HG03439 (cell line): ENCODE measurements at regions not wholly inside any gene's neighbourhood (a gene's known extent, or its start where the extent isn't known, plus 50 kb on each side); places are given as distances from the start of the nearest gene placed in this dataset.

Experiments used
- ATAC-seq: cut with Tn5 transposase; IDR thresholded peaks from one replicate; pipeline ENCODE4 v1.9.1; 2021; ENCODE audit warnings: mild to moderate bottlenecking, moderate library complexity; ENCODE audit not compliant: unreplicated experiment

DNA sequence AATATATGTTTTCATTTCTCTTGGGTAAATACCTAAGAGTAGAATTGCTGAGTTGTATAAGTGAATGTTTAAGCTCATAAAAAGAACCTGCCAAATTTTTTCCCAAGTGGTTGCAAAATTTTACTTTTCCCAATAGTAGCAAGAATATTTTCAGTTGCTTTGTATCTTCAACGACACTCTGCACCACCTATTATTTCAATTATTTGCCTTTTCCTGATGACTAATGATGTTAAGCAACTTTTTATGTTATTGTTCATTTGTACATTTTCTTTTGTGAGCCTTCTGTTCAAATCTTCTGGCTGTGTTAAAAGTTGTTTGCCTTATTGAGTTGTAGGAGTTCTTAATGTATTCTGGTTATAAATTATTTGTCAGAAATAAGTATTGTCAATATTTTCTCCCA is 299.1 kb upstream of the NRIP1 start:
- no peak for ATAC-seq

DNA sequence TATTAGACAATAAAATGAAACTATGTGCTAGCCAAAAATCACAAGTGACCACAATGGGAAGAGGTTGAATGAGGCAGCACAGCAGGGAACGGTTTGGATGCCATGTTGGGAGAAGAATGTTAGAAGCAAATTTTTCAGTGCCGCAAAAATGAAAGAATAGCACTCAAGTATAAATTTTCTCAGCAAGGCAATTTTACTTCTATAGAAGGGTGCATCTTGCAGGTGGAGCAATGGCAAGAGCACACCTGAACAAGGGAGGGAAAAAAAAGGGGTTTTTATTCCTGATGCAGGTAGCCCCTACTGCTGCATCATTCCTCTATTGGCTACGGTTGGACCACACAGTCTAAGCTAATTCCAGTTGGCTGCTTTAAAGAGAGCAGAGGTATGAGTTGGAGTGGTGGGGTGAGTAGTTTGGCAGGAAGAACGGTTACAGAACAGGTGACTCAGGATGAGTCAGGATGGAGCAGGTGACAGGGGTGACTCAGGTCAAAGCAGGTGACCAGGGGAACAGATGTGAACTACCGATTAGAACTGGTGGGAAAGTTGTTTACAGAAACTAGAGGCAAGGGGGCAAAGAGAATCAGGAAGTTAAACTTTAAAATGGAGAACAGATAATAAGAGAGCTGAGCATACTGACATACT is 301.1 kb upstream of the NRIP1 start:
- no peak for ATAC-seq

DNA sequence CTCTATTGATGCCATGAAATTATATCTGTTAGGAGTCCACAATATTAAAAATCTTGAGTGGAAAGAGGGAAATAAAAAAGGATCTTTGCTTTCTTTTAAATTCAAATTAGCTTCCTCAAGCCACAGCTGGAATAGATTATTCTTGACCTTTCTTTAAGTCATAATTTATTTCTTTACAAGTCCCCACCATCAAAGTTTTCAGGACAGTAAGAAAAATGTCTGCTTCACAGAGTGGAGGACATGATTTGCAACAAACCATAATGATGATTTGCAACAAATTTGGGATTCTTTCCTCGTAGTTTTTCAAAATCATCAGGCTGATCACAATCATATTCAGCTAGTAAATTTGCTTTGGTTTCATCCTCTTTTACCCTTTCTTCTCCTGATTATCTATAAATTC is 301.8 kb upstream of the NRIP1 start:
- no peak for ATAC-seq

DNA sequence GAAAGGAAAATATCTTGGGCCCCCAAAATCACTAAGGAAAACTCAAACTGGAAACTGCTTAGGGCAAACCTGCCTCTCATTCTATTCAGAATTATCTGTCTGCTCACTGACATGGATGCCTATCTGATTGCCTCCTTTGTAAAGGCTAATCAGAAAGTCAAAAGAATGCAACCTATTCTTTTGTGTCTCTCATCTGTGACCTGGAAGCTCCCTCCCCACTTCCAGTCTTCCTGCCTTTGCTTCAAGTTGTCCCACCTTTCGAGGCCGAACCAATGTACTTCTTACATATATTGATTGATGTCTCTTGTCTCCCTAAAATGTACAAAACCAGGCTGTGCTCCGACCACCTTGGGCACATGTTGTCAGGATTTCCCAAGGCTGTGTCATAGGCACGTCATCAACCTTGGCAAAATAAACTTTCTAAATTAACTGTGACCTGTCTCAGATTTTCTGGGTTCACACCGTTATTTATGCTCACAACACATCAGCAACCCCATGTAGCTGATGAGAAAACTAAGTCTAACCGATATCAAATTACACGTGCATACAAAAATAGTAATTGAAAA is 302.3 kb upstream of the NRIP1 start:
- no peak for ATAC-seq

DNA sequence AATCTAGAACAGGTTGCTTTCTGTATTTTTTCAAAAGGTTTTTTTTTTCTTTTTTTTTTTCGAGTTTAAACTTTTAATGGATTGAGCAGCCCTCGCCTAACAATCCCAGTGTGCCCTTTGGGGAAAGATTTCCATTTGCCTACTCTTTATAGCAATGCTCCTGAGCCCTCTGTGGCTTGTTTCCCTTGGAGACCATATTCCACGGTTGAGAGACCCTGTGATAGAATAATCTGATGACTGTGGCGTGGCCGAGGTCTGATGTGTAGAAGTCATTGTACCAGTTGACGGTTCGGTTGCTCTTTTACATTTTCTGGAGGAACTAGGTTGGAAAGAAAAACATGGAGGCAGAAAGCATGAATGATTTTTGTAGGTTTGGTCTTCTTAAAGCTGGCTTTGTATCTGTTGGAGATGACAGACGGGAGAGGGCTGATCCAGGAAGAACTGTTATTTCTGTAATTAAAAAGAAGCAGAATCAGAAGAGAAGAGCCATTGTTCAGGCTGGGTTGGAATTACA is 305.7 kb upstream of the NRIP1 start:
- ATAC-seq, result no peak

DNA sequence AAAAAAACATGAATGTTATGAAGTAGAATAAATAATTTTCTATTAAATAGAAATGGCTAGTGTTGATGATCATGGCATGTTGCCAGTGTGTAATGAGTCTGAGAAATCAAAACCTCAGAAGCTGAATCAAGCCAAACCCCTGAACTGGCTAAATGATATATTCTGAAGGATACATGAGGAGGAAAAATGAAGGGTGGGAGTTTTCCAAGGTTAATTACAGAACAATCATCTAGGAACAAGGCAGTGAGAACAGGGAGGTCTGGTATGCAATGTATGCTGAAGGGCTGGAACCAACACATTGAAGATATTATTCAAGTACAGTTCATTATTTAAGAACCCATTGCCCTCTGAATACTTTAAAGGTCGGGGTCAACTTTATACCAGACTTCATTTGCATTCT is 309.1 kb upstream of the NRIP1 start:
- ATAC-seq, result no peak

DNA sequence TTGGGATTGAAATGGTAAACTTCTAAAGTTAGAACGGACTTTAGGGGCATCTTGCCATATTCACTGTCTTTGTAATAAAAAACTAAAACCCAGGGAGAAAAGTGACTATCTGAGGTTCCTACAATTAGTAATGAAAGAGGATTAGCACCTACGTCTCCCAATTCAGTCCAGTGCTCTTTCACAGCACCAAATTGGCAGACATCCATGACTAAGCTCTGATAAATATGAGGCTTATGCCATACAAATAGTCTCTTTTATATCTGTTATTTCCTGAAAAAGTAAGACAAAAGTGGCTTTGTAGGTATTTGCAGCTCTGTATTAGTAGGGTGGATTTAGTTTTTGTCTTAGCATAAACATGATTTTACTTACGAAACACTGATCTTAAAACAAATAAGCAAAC is 315.0 kb upstream of the NRIP1 start:
- ATAC-seq, result no peak

DNA sequence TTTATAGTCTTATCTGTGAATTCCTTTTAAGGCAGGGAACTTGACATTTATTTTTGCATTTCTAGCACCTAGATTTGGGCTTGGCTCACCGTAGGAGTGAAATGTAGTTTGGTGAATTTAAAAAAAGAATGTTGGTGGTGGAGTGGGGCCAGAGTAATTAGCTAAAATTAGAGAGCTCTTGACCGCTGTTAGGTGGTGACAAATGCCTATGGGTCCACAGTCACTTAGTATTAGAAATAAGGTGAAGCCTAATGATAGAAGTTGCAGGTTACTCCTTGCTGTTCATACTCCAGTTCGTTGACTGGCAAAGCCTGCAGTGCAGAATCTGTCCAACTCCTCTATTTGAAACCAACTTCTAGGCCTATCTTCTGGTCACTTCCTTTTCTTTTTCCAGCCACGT is 318.8 kb upstream of the NRIP1 start:
- no peak for ATAC-seq

DNA sequence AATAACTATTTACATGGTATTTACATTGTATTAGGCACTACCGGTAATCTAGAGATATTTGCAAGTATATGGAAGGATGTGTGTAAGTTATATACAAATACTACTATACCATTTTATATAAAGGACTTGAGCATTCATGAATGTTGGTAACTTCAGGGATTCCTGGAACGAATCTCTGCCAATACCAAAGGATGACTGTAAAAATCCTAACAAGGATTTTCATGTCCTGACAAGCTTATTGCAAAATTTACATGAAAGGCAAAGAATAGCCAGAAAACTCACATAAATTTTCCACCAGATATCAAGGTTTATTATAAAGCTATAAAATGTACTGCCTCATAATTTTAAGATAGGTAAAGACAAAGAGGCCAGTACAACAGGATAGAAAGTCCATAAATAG is 325.2 kb upstream of the NRIP1 start:
- ATAC-seq, result no peak

DNA sequence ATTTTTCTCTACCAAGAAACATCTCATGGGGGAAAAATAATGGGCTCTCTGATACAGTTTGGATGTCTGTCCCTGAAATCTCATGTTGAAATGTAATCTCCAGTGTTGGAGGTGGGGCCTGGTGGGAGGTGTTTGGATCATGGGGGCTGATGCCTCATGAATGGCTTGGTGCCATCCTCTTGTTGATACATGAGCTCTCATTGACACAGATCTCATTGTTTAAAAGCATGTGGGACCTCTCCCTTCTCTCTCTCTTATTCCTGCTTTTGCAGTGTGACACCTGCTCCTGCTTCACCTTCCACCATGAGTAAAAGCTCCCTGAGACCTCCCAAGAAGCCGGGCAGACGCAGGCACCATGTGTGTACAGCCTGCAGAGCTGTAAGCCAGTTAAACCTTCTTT is 332.5 kb upstream of the NRIP1 start:
- ATAC-seq, result no peak

DNA sequence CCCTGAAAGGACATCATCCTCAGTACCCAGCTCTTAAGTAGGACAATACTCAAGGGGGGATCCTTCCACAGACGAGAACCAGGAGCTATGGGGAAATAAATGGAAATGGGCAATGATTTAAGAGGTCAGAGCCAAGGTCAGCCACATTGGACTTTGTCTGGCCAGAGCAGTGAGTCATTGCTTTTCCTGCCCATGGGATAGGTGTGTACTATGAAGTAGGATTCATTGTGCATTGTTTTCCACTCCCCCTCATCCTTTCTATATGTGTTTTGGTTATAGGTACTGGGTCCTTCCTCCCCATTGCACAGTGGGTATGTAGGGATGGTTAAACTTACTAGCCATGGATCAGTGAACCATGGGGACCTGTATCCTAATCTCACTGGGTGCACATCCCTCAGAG is 328.9 kb upstream of the USP25 start:
- ATAC-seq, result no peak

DNA sequence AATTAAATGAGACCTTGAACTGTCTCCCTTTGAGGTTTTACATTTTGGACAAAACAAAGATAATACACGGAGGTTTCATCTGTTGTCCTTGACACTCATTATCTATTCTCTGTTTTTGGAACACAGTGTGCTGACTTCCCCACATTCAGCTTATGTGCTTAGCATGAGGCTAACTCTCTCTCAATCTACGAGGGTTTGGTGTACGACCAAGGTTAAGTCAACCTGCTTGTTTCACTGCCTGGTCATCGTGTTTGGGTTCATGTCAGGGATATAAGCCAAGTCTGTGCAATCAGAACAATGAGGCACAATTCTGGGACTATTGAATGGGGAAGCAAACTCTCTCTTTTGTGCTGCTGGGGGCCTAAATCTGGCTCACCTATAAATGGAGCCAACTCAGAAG is 328.5 kb upstream of the USP25 start:
- ATAC-seq, result no peak

DNA sequence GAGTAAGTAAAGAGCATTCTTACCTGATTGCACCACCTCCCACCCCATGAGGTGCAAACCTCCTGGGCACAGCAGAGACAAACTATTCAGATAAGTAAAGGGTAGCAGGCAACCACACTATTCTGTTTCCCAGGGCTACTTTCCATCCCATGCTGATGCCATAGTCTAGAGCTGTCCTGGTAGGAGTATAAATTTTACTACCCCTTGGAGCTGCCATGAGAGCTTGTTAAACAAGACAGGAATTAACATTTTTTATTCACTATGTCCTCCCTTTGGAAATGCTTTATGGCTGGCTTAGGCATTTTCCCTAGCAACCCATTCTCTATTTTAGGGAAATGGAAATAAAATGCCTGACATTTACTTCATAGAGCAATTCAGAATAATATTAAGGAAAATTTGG is 324.6 kb upstream of the USP25 start:
- ATAC-seq, result no peak

DNA sequence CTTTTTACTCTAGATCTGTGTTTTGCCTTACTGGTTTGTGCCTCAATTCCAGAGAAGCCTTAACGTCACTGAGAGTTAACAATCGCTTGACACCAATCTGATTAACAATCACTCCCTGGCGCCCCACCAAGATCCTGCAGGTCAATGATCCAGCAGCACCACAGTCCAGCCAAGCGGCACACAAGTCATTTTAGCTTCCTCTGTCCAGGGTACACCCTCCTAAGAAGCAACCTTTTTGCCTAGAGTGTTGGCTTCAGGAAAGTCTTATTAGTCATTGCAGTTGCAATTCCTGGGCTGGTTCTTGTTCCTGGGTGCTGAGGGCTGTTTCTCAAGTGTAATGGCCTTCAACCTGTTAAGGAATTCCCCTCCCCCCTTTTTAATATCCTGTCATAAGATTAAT is 323.0 kb upstream of the USP25 start:
- no peak for ATAC-seq

DNA sequence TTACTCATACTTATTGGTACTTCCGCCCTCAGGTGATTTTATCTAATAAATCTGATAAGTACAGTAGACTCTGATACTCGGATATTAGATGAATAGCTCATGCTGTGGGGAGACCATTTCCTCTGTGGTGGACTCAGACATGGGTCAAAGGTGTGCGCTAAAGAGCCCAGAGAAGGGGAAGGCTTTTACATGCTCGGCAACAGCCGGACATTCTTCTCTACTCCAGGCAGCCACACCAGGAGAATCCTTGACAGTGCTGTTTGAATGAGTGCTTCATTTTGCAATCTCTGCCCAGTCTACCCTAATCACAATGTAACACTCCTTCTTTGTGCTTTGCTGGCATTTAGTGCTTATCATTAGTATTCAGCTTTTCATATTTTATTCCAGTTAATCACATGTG is 322.2 kb upstream of the USP25 start:
- no peak for ATAC-seq

DNA sequence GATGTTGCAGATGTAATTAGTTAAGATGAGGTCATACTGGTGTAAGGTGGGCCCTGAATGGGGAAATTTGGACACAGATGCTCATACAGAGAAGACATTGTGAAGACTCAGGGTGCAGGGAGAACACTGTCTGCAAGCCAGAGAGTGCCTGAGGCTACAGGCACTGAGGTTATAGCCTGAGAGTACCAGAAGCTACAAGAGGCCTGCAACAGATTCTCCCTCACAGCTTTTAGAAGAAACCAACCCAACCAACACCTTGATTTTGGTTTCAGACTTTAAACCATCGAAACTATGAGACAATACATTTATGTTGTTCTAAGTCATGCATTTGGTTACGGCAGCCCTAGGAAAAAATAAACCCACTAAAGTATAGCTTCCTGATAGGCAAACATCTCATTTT is 321.7 kb upstream of the USP25 start:
- no peak for ATAC-seq

DNA sequence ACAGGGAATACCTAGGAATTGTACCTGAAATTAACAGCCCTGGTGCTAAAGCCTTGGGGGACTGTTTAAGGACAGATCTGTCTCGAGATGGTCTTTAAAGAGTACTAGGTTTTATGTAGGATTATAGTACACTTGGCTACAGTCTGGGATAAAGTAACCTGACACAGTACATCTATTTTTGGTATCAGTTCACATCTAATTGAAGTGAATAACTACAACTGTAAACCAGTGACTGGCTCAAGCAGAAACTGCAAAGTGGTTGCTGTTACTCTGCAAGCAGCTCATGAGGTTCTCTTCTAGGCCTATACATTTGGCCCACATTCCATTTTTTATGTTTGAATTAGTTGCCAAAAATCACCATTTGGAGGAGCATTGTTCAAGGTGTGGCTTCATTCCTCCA is 320.8 kb upstream of the USP25 start:
- no peak for ATAC-seq

DNA sequence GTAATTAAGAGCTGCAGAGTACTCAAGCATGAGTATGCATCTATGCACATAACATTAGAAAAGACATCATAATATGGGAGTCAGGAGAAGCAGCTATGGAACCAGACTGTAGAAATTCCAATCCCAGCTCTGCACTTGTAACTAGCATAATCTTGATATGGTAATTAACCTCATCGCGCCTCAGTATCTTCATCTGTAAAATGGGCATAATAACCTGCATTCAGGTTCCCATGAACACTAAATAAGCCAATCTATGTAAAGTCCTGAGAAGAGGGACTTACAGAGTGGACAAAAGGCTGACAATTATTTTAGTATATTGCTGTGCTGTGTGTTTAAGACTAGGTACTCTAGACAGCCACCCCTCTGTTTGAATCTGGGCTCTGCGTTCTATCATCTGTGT is 318.9 kb upstream of the USP25 start:
- no peak for ATAC-seq

DNA sequence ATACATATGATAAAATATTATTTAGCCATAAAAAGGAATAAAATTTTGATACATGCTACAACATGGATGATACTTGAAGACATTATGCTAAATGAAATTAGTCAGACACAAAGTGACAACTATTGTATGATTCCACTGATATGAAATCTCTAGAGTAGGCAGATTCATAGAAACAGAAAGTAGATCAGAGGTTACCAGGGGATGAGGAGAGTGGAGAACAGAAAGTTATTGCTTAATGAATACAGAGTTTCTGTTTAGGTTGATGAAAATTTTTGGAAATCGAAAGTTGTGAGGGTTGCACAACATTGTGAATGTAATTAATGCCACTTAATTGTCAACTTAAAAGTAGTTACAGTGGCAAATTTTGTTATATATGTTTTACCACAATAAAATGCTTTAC is 315.7 kb upstream of the USP25 start:
- no peak for ATAC-seq

DNA sequence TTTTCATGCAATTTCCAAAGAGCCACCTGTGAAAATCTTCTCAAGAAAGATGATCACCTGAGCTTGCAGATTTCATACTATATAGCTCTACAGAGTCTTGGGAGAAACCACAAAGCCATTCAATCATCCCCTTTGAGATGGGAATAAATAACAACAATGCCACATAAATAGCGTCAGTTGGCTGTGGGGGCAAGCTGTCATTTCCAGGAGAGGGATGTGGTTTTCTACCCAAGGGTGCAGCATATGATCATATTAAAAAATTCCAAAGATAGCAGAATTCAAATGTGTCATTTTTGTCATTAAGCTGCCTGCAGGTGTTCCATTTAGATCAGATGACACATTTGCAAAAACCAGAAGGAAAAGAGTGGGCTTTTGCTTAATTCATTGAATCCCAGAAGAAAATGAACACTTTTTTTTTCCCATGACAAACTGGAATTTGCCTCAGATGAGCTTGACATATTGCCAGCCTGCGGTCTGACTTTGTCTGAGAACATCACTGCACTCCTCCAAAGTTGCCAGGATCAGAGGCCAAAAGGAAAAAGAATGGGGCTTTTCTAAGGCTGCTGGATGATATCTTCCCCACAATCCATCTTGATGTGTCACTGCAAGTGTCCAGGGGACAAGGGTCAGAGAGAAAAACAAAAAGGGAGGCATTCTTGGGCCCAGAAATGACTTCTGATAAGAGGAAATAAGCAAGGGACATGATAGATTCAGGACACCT is 314.1 kb upstream of the USP25 start:
- ATAC-seq, result no peak

DNA sequence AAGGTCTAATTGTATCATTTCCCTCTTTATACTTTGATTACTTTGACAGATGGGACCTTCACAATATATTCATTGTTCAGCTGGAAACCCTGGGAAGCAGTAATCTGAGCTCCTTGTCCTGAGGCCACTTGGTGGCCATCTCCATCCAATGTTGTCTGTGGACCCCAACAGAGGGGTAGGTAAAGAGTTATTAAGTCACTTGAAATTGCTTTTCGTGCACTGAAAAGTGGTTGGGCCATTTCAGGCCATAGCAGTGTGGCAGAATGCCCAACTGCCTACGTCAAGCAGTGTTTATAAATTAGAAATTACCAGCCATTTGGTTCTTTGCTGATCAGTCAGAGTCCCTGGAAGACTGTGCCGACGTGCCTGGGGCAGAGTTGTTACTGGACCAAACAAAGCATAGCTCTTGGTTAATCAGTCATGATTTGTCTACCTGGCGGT is 308.3 kb upstream of the USP25 start:
- no peak for ATAC-seq

DNA sequence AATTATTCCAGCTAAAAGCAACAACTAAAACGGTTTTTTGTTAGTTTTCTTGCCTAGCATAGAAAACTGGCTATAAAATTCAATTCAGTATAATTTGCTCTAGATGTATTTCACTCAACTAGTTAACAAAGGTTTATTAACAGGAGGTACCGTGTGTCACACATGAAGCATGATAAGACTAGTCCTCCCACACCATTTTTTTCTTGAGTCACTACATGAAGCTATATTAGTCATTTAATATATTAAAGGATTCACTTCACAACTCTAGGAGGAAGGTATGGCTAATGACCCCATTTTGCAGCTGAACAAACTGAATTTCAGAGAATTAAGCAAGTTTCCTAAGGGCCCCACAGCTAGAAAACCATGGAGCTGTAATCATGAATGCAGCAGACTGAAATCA is 307.8 kb upstream of the USP25 start:
- ATAC-seq, result no peak
